Suprapubic skin (tissue), 3 donors: ENCODE measurements at regions not wholly inside any gene's neighbourhood (a gene's known extent, or its start where the extent isn't known, plus 50 kb on each side); places are given as distances from the start of the nearest gene placed in this dataset.

Source experiments
- POLR2A ChIP-seq, 2 donors: fragments of 450-650 bp; IDR thresholded peaks; one replicate each; pipeline ENCODE4 v1.6.1; 2017; ENCODE audit warnings: antibody characterized with exemption in 2 of 2, mild to moderate bottlenecking in 2 of 2, moderate library complexity in 2 of 2
- TF ChIP-seq, protein P1 (sequence below), 2 donors: fragments of 200-600 bp in 1 of 2; fragments of 450-650 bp in 1 of 2; sonication (generic) in 1 of 2; IDR thresholded peaks; one replicate each; pipeline ENCODE4 v1.5.1; 2016 to 2019; ENCODE audit warnings: antibody characterized with exemption in 2 of 2, mild to moderate bottlenecking in 1 of 2, moderate library complexity in 1 of 2

DNA sequence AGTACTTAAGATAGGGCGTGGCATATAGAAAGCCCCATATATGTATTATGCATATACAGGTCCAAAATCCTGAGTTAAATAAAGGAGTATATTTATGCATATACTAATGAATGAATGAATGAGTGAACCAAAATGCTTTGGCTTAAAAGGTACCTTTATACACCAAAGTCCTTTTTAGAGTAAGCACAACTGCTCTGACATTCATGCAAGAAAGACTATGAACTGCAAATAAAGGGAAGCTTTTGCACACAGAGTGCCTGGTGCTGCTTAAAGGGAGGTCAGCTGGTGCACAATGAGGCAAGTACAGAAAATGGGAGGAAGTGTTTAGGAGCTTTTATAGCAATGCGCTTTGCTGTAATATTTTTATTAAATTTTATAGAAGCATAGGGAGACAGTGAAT, 214.0 kb downstream of the KLF13 start:
- no peak for TF ChIP-seq POLR2A (IDR thresholded peaks at IDR 0.05)
- TF ChIP-seq, protein P1, sequence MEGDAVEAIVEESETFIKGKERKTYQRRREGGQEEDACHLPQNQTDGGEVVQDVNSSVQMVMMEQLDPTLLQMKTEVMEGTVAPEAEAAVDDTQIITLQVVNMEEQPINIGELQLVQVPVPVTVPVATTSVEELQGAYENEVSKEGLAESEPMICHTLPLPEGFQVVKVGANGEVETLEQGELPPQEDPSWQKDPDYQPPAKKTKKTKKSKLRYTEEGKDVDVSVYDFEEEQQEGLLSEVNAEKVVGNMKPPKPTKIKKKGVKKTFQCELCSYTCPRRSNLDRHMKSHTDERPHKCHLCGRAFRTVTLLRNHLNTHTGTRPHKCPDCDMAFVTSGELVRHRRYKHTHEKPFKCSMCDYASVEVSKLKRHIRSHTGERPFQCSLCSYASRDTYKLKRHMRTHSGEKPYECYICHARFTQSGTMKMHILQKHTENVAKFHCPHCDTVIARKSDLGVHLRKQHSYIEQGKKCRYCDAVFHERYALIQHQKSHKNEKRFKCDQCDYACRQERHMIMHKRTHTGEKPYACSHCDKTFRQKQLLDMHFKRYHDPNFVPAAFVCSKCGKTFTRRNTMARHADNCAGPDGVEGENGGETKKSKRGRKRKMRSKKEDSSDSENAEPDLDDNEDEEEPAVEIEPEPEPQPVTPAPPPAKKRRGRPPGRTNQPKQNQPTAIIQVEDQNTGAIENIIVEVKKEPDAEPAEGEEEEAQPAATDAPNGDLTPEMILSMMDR (IDR thresholded peaks at IDR 0.05) = no peak
